ENCODE measurements at regions not wholly inside any gene's neighbourhood (a gene's known extent, or its start where the extent isn't known, plus 50 kb on each side); places are given as distances from the start of the nearest gene placed in this dataset.
"Not testable (repeated sequence)": the region's sequence is repeated elsewhere in the genome, so short reads cannot be mapped to it uniquely, and the experiment has no call there.

DNA sequence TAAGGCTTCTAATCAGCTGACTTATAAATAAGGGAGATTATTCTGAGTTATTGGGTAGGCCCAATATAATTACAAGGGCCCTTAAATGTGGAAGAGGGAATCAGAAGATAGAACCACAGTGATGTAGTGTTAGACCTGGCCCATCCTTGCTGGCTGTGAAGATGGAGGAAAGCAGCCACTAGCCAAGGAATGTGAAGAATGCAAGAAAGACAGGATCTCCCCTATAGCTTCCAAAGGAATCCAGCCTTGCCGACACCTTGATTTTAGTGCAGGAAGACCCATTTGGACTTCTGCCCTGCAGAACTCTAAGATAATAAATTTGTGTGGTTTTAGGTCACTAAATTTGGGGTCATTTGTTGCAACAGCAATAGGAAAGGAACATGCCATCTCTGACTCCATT, 150.6 kb downstream of the SPATA18 start:
- H3K9me3 Mint-ChIP-seq: no peaks in the 10 kb centered on the region
- H3K4me3 Mint-ChIP-seq: no peak overlapping the region
- POLR2A ChIA-PET: no interaction called here
- H3K36me3 Mint-ChIP-seq (ENCODE audit: low read depth): no peaks in the 10 kb centered on the region
- no peaks in the 10 kb centered on the region for H3K4me1 Mint-ChIP-seq
- DNase-seq (no peak), ATAC-seq (ENCODE audit: low read depth) (no peak)
- H3K27ac Mint-ChIP-seq: no peak overlapping the region
- TF ChIP-seq, protein P1, sequence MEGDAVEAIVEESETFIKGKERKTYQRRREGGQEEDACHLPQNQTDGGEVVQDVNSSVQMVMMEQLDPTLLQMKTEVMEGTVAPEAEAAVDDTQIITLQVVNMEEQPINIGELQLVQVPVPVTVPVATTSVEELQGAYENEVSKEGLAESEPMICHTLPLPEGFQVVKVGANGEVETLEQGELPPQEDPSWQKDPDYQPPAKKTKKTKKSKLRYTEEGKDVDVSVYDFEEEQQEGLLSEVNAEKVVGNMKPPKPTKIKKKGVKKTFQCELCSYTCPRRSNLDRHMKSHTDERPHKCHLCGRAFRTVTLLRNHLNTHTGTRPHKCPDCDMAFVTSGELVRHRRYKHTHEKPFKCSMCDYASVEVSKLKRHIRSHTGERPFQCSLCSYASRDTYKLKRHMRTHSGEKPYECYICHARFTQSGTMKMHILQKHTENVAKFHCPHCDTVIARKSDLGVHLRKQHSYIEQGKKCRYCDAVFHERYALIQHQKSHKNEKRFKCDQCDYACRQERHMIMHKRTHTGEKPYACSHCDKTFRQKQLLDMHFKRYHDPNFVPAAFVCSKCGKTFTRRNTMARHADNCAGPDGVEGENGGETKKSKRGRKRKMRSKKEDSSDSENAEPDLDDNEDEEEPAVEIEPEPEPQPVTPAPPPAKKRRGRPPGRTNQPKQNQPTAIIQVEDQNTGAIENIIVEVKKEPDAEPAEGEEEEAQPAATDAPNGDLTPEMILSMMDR (IDR thresholded peaks at IDR 0.05): no peak
- H3K27me3 Mint-ChIP-seq: no peaks in the 10 kb centered on the region
- CTCF ChIA-PET: no interaction called here
- intact Hi-C loops (cut with micrococcal nuclease): no loop called here

DNA sequence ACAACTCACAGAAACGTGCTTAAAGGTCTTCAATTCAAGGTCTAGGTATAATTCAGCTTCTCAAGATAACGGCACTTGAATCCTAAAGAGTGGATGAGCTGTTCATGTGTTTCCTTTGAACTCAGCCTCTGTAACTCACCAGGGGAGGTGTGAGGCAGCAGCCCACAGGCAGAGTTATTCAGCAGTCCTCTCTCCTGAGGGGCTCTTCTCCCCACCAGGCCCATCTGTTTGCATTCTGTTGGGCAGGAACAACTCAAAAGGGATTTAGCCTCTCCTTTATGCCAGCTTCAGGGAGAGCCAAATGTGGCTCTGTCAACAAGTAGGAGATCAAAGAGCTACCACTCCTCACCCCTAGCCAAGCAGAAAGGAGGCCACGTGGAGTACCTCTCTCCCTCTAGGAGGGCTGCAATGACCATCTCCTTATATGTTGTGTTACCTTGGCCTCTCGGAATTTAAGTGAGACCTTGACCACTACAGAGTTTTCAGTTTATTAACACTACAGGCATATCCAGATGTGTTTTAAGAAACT, 151.2 kb downstream of the SPATA18 start:
- no peak overlapping the region for H3K4me3 Mint-ChIP-seq
- no peaks in the 10 kb centered on the region for H3K27me3 Mint-ChIP-seq
- H3K36me3 Mint-ChIP-seq (ENCODE audit: low read depth): no peaks in the 10 kb centered on the region
- POLR2A ChIA-PET: no interaction called here
- DNase-seq (no peak), ATAC-seq (ENCODE audit: low read depth) (no peak)
- H3K4me1 Mint-ChIP-seq: no peaks in the 10 kb centered on the region
- TF ChIP-seq, protein P1 (IDR thresholded peaks at IDR 0.05): no peak
- intact Hi-C loops (cut with micrococcal nuclease): no loop called here
- H3K27ac Mint-ChIP-seq: no peak overlapping the region
- H3K9me3 Mint-ChIP-seq: no peaks in the 10 kb centered on the region
- CTCF ChIA-PET: no interaction called here

GRCh38 chr4:52202931-52203330, 151.8 kb downstream of the SPATA18 start:
- H3K36me3 Mint-ChIP-seq (ENCODE audit: low read depth): no peaks in the 10 kb centered on the region
- no peaks in the 10 kb centered on the region for H3K27me3 Mint-ChIP-seq
- TF ChIP-seq, protein P1 (IDR thresholded peaks at IDR 0.05): no peak
- H3K27ac Mint-ChIP-seq: no peak overlapping the region
- POLR2A ChIA-PET: no interaction called here
- DNase-seq: no peak
- CTCF ChIA-PET: no interaction called here
- intact Hi-C loops (cut with micrococcal nuclease): no loop called here
- no peak for ATAC-seq (ENCODE audit: low read depth)
- no peaks in the 10 kb centered on the region for H3K9me3 Mint-ChIP-seq
- H3K4me3 Mint-ChIP-seq: no peak overlapping the region
- no peaks in the 10 kb centered on the region for H3K4me1 Mint-ChIP-seq

GRCh38 chr4:52203351-52203750, 152.2 kb downstream of the SPATA18 start:
- Mint-ChIP-seq H3K4me1 (no peaks in the 10 kb centered on the region), H3K27ac (no peak overlapping the region), H3K27me3 (no peaks in the 10 kb centered on the region), H3K4me3 (no peak overlapping the region), H3K36me3 (ENCODE audit: low read depth) (no peaks in the 10 kb centered on the region), H3K9me3 (no peaks in the 10 kb centered on the region)
- ChIA-PET POLR2A (no interaction called here), CTCF (no interaction called here)
- no peak for DNase-seq
- intact Hi-C loops (cut with micrococcal nuclease): no loop called here
- TF ChIP-seq, protein P1 (IDR thresholded peaks at IDR 0.05): no peak
- ATAC-seq (ENCODE audit: low read depth): no peak

DNA sequence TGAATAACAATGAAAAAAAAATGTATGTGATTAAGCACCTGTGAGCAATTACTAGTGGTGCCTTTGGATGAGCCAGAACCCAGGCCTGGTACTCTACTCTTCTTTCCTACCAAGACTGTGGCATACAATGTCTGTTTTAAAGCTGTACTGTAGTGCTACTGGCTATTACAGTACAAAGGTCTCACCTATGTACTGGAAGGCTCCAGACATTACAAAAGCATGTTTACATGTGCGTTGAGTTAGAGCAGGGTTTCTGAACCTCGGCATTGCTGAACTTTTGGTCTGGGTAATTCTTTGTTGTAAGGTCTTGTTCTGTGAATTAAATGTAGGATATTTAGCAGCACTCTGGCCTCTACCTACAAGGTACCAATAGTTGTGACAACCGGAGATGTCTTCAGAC, 153.8 kb downstream of the SPATA18 start:
- ATAC-seq (ENCODE audit: low read depth): no peak
- Mint-ChIP-seq H3K27me3 (no peaks in the 10 kb centered on the region), H3K9me3 (no peaks in the 10 kb centered on the region), H3K27ac (no peak overlapping the region), H3K4me1 (no peaks in the 10 kb centered on the region), H3K36me3 (ENCODE audit: low read depth) (no peaks in the 10 kb centered on the region), H3K4me3 (no peak overlapping the region)
- intact Hi-C loops (cut with micrococcal nuclease): no loop called here
- POLR2A ChIA-PET: no interaction called here
- TF ChIP-seq, protein P1 (IDR thresholded peaks at IDR 0.05): no peak
- DNase-seq: no peak
- CTCF ChIA-PET: no interaction called here

DNA sequence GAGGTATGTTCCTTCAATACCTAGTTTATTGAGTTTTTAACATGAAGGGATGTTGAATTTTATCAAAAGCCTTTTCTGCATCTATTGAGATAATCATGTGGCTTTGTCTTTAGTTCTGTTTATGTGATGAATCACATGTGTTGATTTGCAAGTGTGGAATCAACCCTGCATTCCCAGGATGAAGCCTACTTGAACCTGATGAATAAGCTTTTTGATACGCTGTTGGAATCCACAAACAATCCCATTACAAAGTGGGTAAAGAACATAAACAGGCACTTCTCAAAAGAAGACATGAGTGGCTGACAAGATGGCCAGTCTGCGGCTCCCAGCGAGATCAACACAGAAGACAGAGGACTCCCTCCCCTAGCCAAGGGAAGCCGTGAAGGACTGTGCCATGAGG, 156.0 kb downstream of the SPATA18 start:
- H3K27ac Mint-ChIP-seq; ATAC-seq (ENCODE audit: low read depth); H3K4me3 Mint-ChIP-seq; DNase-seq; intact Hi-C loops (cut with micrococcal nuclease); H3K36me3 Mint-ChIP-seq (ENCODE audit: low read depth); H3K9me3 Mint-ChIP-seq; H3K27me3 Mint-ChIP-seq; H3K4me1 Mint-ChIP-seq; POLR2A ChIA-PET; CTCF ChIA-PET: not testable (repeated sequence)
